Liver (tissue), 3 donors: ENCODE measurements at regions not wholly inside any gene's neighbourhood (a gene's known extent, or its start where the extent isn't known, plus 50 kb on each side); places are given as distances from the start of the nearest gene placed in this dataset.

Experiments
- CTCF ChIP-seq: fragments of 150-350 bp; IDR thresholded peaks from 2 replicates; pipeline ENCODE4 v1.5.1; 2017; ENCODE audit warnings: improper control_type of control experiment, low read depth, low read length; ENCODE audit not compliant: missing input control
- EGR1 ChIP-seq, 2 donors: IDR thresholded peaks; 2 replicates each; pipeline ENCODE4 v1.6.1; 2016 to 2018; ENCODE audit warnings: antibody characterized with exemption in 2 of 2, low read depth in 2 of 2
- FOXA1 ChIP-seq: IDR thresholded peaks from 2 replicates; pipeline ENCODE4 v1.6.1; 2016; ENCODE audit warnings: antibody characterized with exemption
- HNF4G ChIP-seq: IDR thresholded peaks from 2 replicates; pipeline ENCODE4 v1.6.1; 2016; ENCODE audit warnings: antibody characterized with exemption
- JUND ChIP-seq, 2 donors: IDR thresholded peaks; 2 replicates each; pipeline ENCODE4 v1.6.1; 2016; ENCODE audit warnings: antibody characterized with exemption in 2 of 2
- RAD21 ChIP-seq, 2 donors: IDR thresholded peaks; 2 replicates each; pipeline ENCODE4 v1.6.1; 2016; ENCODE audit warnings: antibody characterized with exemption in 2 of 2, mild to moderate bottlenecking in 2 of 2
- REST ChIP-seq: IDR thresholded peaks from 2 replicates; pipeline ENCODE4 v1.6.1; 2016; ENCODE audit warnings: antibody characterized with exemption, mild to moderate bottlenecking
- RXRA ChIP-seq, 2 donors: IDR thresholded peaks; 2 replicates each; pipeline ENCODE4 v1.6.1; 2017 to 2018; ENCODE audit warnings: antibody characterized with exemption in 2 of 2, mild to moderate bottlenecking in 1 of 2
- TAF1 ChIP-seq: conservative IDR thresholded peaks from 2 replicates; pipeline ENCODE4 v1.6.1; 2016; ENCODE audit warnings: antibody characterized with exemption, mild to moderate bottlenecking
- YY1 ChIP-seq: IDR thresholded peaks from 2 replicates; pipeline ENCODE4 v1.6.1; 2016; ENCODE audit warnings: antibody characterized with exemption, mild to moderate bottlenecking
- ZBTB33 ChIP-seq: IDR thresholded peaks from 2 replicates; pipeline ENCODE4 v1.6.1; 2016; ENCODE audit warnings: antibody characterized with exemption
- donor health status: healthy.
- donor health status: healthy.

GRCh38 chr10:45080331-45080730 lies 79.6 kb downstream of the ZNF22 start:
- TF ChIP-seq CTCF (no peak), RXRA (IDR thresholded peaks at IDR 0.05) (no peak), HNF4G (no peak), RAD21 (IDR thresholded peaks at IDR 0.05) (no peak), YY1 (no peak), TAF1 (no peak), FOXA1 (no peak), REST (no peak), JUND (IDR thresholded peaks at IDR 0.05) (no peak), EGR1 (IDR thresholded peaks at IDR 0.05; ENCODE audit: low read depth in 2 of 2) (no peak), ZBTB33 (no peak)
